ENCODE measurements at regions not wholly inside any gene's neighbourhood (a gene's known extent, or its start where the extent isn't known, plus 50 kb on each side); places are given as distances from the start of the nearest gene placed in this dataset.

DNA sequence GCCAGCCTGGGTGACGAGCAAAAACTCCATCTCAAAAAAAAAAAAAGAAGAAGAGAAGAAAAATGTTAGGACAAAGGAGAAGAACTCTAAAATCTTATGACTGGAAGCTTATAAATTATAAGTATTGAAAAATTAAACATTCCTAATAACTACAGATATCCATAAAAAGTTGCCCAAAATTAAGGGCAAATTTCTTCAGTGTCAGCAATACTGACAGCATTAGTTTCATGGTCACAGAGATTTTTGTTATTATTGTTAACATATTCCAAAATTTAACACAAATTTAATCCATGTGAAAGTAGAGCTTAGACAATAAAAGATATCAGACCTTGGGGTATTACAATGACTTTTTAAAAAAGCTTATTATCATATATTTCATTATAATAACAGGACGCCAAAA, 74.1 kb downstream of the NR2F2 start:
- Histone ChIP-seq H3K36me3 (ENCODE audit: control insufficient read depth, insufficient read depth, low read length) (no peaks in the 10 kb centered on the region), H2AFZ (replicated peaks; ENCODE audit: low read length, poor library complexity) (no peak overlapping the region), H3K27me3 (ENCODE audit: control insufficient read depth, insufficient read depth, low read length) (peaks cover 42% of the 10 kb centered on the region), H2AK5ac (ENCODE audit: low read depth, low read length) (no peak overlapping the region), H3K79me1 (ENCODE audit: low read depth in 1 of 2, low read length in 2 of 2) (no peaks in the 10 kb centered on the region), H4K20me1 (ENCODE audit: insufficient read depth, low read length) (no peaks in the 10 kb centered on the region), H4K8ac (ENCODE audit: low read depth in 2 of 2, low read length in 2 of 2) (no peak overlapping the region), H2AK9ac (replicated peaks; ENCODE audit: low read depth, low read length, poor library complexity) (no peak overlapping the region), H3K4me1 (ENCODE audit: control insufficient read depth, insufficient read depth, low read length) (peaks cover 2% of the 10 kb centered on the region; the same call in 1 of the 2 replicates), H3K14ac (replicated peaks; ENCODE audit: low read depth, low read length) (no peak overlapping the region), H3K56ac (ENCODE audit: extremely low read depth, insufficient read depth, low read length) (no peak overlapping the region), H3K9me3 (ENCODE audit: control insufficient read depth, insufficient read depth, low read length) (peaks cover 5% of the 10 kb centered on the region; the same call in 1 of the 2 replicates), H2BK15ac (ENCODE audit: low read depth, low read length) (no peak overlapping the region), H3K23ac (ENCODE audit: low read depth, low read length) (no peak overlapping the region), H3K4ac (ENCODE audit: low read depth, low read length) (no peak overlapping the region), H4K5ac (ENCODE audit: low read depth, low read length) (no peak overlapping the region), H2BK120ac (ENCODE audit: low read depth, low read length) (no peak overlapping the region), H3K27ac (ENCODE audit: insufficient read depth, low read length) (no peak overlapping the region), H3K9me1 (ENCODE audit: insufficient read depth, low read length) (no peaks in the 10 kb centered on the region), H4K91ac (ENCODE audit: insufficient read depth, low read depth, low read length) (no peak overlapping the region), H3K4me3 (ENCODE audit: insufficient read depth, low read depth, low read length) (no peak overlapping the region), H2BK5ac (ENCODE audit: low read depth, low read length, poor library complexity, severe bottlenecking) (no peak overlapping the region), H3K4me2 (ENCODE audit: low read depth, low read length) (no peak overlapping the region), H2BK20ac (ENCODE audit: low read depth, low read length) (no peak overlapping the region), H3K18ac (ENCODE audit: low read depth, low read length) (no peak overlapping the region), H3K9ac (ENCODE audit: low read depth, low read length) (no peak overlapping the region)
- intact Hi-C loops (cut with micrococcal nuclease) (no loop called here), in situ Hi-C loops (cut with MboI; ENCODE audit: low sequenced_read_pairs) (no loop called here), dilution Hi-C loops (cut with HindIII; ENCODE audit: low sequenced_read_pairs, unreplicated experiment) (no loop called here)
- WGBS, 2 experiments (ENCODE audit: extremely low coverage in 2 of 2, insufficient read length in 1 of 2): no CpG with 5 or more reads among the region's 2 CpGs
- ATAC-seq (ENCODE audit: low read depth): no peak
- DNase-seq: no peak
- no TSS peak for BruUV-seq (replicated peaks)
- POLR2A ChIA-PET (ENCODE audit: unreplicated experiment): no interaction called here
- TF ChIP-seq MAFK (IDR thresholded peaks at IDR 0.05; ENCODE audit: low read depth, low read length) (peak; percentile 55), MAZ (IDR thresholded peaks at IDR 0.05; ENCODE audit: borderline replicate concordance, low read depth, low read length) (no peak)
- CTCF ChIA-PET: no interaction called here

Data from IMR-90 (cell line).